Inflammatory macrophage treated with lipopolysaccharide for 1 hour (primary cell): ENCODE measurements at regions not wholly inside any gene's neighbourhood (a gene's known extent, or its start where the extent isn't known, plus 50 kb on each side); places are given as distances from the start of the nearest gene placed in this dataset.

Source experiments
- DNase-seq, 2 donors: peaks; one replicate each; pipeline ENCODE4 v3.0.0-alpha.2; 2020 to 2022

GRCh38 chr18:2075499-2075898 lies 495.8 kb downstream of the METTL4 start:
- no peak for DNase-seq

GRCh38 chr18:2082676-2083075 lies 488.6 kb downstream of the METTL4 start:
- DNase-seq = no peak

DNA sequence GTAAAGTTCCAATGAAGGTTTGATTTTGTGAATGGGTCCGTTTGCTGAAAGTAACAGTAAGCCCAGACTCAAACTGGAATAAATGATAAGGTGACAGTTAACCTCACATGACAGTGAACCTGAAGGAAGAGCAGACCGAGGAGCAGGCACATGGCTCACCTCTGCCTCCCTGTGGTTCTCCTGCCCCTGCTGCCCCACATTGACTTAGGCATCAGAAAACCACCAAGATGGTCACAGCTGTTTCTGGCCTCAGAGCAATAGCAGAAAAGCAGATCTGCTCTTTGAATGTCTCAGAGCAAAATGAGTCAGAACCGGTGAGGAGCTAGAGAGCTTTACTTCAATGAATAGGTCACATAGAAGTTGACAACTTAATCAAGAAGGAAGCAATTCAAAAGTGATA lies 487.6 kb downstream of the METTL4 start:
- DNase-seq = no peak

DNA sequence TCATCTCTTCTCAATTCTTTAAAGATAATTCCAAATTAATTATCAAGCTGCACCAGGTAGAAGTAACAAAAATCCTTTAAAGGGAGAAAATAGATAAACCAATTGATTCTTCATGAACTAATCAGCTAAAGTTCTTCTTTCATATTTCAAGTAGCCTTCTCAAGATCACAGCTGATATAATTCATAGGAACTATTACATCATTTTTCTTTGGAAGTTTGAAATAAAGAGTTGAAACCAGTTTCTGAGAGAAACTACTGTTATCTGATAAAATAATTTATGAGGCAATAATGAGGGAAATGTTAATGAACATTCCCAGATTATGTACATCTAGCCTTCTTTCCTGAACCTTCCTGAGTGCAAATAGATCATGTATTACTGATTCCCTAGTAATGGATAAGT lies 484.9 kb downstream of the METTL4 start:
- no peak for DNase-seq

- DNase-seq = no peak
These were observed 483.2 kb downstream of the METTL4 start for GRCh38 chr18:2087877-2088673.

DNA sequence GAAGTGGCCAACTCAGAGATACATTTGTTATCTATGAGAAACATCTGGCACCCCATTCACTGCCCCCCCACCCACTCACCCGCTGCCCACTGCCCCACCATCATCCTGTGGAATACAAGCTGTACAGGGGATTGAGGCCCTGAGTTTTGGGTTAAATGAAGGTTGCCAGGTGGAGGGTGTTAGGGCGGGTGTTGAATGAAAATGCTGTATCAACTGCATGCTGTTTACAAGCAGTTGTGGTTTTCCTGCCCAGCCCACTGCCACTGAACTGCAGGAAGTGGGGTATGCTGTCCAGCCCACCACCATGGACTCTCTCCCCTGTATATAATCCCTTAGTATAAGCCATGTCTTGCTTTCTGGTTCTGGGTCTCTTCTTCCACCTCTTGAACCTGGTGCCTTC lies 481.9 kb downstream of the METTL4 start:
- no peak for DNase-seq

DNA sequence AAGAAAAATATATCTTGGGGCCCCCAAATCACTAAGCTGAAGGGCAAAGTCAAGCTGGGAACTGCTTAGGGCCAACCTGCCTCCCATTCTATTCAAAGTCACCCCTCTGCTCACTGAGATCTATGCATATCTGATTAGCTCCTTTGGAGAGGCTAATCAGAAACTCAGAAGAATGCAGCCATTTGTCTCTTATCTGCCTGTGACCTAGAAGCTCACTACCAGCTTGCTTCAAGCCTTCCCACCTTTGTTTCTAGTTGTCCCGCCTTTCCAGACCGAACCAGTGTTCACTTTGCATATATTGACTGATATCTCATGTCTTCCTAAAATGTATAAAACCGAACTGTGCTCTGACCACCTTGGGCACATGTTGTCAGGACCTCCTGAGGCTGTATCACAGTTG lies 479.4 kb downstream of the METTL4 start:
- DNase-seq = no peak

DNA sequence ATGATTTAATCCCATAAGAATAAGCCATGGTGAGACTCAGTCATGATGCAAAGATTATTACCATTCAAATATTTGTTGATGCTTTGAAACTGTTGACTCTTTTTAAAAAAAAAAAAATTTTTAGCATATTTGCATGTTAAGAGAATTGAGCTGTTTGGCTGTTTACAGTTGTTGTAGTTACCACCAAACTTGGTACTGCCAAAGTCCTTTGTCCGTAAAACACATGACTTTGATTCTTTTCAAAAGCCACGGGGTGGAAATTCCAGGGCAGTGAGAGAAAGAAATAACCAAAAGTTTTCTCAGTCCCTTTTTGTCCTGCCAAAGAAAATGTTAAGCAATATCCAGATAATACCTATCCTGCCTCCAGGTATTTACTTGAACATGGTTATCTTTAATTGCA lies 474.8 kb downstream of the METTL4 start:
- DNase-seq = no peak

- no peak for DNase-seq
These were observed 470.6 kb downstream of the METTL4 start for GRCh38 chr18:2100694-2101213.

- no peak for DNase-seq
These were observed 469.3 kb downstream of the METTL4 start for GRCh38 chr18:2102022-2102421.

- no peak for DNase-seq
These were observed 468.0 kb downstream of the METTL4 start for GRCh38 chr18:2103299-2103698.

DNA sequence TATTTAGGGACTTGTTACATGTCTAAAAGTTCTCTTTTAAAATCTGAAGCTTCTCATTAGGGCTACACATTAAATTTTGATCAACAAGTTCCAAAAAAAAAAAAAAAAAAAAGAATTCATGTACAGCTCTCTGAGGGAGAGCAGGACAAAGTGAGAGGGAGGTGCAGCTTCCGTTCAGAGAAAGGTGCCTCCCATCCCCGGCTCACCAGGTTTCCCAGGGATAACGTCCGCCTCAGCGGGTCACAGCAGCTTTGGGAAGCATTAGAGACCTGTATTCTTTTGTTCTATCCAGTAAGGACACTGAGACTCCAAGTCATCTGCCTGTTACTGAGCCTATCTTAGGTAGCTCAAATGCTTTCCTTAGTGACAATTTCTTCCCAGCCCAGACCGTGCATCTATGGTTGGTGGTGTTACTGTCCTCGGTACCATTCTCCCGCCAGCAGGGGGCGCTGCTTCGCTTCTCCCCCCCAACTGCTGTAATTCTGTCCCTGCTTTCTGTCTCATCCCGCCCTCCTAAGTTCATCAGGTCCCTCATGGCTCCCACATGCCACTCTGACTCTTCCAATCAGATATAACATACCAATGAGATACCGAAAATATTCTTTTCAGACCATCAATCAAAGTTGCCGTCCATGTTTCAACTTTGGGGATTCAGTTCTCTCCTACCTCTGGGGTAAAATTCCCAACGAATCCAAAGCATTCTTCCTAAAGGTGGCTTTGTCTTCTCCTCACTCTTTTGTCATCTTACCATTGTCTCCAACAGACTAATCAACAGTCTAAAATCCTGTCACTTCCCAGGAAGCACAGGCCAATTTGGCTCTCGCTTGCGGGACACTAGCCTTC lies 466.5 kb downstream of the METTL4 start:
- DNase-seq = peak; percentile 3 to 58

- DNase-seq = no peak
These were observed 462.7 kb downstream of the METTL4 start for GRCh38 chr18:2108591-2108990.

- DNase-seq = no peak
These were observed 459.8 kb downstream of the METTL4 start for GRCh38 chr18:2111456-2111855.

GRCh38 chr18:2112435-2113045 lies 458.8 kb downstream of the METTL4 start:
- DNase-seq = no peak

GRCh38 chr18:2114289-2114688 lies 457.0 kb downstream of the METTL4 start:
- no peak for DNase-seq

- DNase-seq = no peak
These were observed 456.5 kb downstream of the METTL4 start for GRCh38 chr18:2114765-2115164.

DNA sequence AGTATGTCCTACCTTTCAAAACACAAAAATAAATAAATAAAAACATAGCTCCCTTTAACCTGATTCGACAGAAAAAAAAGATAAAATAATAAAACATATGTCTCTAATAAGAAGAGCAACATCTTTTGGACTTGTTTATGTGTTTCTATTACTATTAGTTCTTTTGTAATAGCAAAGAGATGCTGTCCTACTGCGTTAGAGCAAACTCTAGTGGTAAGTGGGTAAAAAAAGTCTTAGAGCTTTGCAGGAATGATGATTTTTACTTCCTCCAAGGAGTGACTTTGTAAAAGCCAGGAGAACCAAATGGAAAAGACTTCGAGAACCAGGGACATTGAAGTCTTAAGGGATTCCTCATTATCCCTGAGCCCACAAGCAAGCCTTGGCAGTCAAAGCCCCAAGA lies 450.1 kb downstream of the METTL4 start:
- no peak for DNase-seq

DNA sequence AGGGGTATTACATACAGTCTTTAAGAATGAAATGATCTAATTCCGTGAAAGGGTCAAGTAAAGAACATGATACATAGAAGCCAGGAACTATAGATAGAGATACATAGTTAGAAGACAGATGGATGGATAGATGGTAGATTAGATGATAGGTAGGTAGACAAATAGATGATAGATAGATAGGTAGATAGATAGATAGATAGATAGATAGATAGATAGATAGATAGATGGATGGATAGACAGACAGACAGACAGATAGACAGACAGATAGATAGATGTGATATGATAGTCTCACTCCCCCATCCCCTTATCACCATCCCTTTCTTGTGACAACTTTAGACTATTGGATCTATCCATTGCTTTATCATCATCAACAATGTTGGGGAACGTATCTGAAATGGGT lies 448.2 kb downstream of the METTL4 start:
- no peak for DNase-seq

DNA sequence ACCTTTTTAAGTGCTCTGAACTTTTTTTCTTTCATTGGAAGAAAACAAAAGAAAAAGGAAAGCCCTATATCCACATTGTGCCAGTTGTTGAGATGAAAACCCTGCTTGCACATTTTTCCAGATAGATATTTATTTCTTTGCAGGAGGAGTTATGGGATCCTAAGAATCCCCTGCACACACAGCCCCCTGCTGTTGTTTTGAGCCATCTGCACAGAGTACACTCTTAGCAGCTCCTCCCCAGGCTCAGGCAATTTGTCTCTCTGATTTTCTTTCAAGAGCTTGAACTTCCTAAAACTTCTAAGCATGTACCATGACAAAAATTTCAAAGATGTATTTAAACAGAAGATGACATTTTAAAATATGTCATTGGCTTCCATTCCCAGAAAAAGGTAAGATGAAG lies 436.9 kb downstream of the METTL4 start:
- DNase-seq = no peak

DNA sequence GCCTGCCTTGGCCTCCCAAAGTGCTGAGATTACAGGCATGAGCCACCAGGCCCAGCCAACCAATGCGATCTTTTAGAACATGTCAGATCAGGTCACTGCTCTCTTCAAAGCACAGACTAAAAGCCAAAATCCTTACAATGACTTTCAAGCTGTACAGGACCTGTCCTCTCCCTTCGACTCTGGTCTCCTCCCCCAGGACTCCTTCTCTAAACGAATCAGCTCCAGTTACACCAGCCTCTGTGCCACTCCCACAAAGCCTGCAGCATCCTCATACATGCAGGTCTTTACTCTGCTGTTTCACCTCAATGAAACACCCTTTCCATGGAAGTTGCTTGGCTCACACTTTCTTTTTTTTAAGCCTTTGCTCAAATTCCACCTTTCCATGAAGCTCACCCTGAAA lies 436.0 kb downstream of the METTL4 start:
- no peak for DNase-seq

DNA sequence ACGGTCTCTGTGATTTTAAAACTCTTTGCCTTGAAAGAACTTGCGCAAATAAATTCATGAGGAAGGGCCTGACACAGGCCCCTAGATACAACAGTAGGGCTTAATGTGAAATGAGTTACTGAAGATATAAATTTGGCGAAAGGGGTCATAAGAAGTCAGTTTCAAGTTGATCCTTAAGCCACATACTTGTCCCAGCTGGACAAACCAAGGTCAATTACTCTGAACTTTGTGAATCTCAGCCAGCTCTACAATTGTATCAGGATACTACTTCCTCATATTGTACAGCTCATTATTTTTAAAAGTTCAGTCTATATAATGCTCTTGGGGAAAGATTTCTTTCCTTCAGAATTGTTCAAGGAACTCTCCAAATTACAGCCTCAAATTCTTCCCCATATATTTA lies 432.8 kb downstream of the METTL4 start:
- no peak for DNase-seq

GRCh38 chr18:2139691-2140090 lies 431.6 kb downstream of the METTL4 start:
- DNase-seq = no peak

DNA sequence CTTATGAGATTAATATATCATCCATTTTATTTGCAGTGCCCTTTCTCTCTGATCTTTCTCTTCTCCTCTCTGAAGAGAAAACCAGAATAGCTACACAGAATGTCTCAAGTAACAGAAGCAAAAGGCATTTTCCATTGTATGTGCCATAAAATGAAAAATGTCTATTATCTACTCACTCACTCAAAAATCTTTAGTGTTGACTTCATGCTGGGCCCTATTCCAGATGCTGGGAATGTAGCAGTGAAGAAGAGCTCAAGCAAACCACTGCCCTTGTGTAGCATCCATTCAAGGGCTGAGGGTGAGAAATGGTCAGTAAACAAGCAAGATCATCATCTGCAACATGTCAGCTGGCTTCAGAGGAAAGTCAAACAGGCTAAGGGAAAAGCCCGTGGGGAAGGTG lies 427.7 kb downstream of the METTL4 start:
- DNase-seq = no peak
